Stimulated activated naive CD8-positive, alpha-beta T cell treated with anti-CD3 and anti-CD28 coated beads, Interleukin-15, Interleukin-2, amounts not matched to agents 100 U/mL and 50 U/mL, for 24 hours (primary cell): ENCODE measurements at regions not wholly inside any gene's neighbourhood (a gene's known extent, or its start where the extent isn't known, plus 50 kb on each side); places are given as distances from the start of the nearest gene placed in this dataset.

Source experiments
- ATAC-seq: fragments of 150-1000 bp; cut with Tn5 transposase; one replicate; pipeline ENCODE4 v1.10.0; 2021
- DNase-seq: peaks from one replicate; pipeline ENCODE4 v3.0.0; 2021

DNA sequence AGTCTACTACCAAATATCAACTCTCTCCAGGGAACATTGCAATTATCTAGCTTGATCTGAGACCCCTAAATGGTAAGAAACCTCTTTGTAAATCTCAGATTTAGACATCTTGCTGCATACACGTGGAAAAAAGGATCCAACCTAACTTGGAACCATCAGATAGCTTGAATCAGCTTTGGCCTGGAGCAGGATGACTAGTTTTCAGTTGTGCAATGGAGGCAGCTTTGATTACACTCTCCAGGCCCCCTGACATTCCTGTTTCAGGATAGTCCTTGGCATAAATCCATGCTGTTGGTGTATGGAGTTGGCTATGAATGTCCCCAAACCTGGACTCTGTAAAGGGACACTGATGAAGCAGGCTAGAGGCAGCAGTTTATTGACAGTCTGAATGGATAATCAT lies 1061.9 kb upstream of the TENM3 start:
- no peak for ATAC-seq
- DNase-seq = no peak

- ATAC-seq (no peak), DNase-seq (no peak)
Observed at GRCh38 chr4:181189751-181190150, 1053.5 kb upstream of the TENM3 start.

DNA sequence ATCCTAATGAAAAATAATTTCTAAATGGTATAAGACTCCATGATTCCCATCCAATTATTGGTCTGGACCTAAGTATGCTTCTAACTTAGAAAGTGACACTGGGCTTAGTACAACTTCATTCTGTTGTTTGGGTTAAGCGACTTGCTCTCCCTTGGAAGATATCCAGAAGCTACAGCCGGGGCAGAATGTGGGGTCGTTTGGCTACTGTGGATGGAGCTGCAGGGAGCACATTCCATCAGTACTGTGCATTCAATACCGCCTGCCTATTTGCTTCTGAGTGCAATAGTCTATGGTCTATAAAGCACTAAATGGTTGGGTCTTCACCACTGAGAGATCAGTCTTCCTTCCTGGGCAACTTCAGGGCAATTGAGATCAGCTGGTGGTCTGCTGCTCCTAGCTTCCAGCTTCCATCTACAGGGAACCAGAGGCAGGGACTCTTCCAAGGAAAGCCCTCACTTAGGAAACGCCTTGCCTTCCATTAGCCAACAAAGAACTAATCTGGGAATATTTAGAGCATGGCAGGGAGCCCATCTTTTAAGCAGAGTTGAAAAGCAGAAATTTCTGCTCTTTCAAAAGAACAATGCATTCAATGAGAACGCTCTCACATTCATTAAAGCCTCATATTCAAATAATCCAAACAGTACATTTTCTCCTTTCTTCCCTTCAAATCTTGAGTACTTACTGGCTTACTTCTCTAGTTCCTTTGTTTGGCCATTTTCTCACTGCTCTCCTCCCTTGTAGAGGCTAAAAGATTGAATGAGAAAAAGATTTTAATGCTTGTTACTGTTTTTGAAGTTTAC lies 1049.9 kb upstream of the TENM3 start:
- DNase-seq = no peak
- ATAC-seq = no peak

- ATAC-seq (no peak), DNase-seq (no peak)
Observed at GRCh38 chr4:181194096-181194495, 1049.1 kb upstream of the TENM3 start.

- ATAC-seq = no peak
- no peak for DNase-seq
Observed at GRCh38 chr4:181200076-181200475, 1043.1 kb upstream of the TENM3 start.

DNA sequence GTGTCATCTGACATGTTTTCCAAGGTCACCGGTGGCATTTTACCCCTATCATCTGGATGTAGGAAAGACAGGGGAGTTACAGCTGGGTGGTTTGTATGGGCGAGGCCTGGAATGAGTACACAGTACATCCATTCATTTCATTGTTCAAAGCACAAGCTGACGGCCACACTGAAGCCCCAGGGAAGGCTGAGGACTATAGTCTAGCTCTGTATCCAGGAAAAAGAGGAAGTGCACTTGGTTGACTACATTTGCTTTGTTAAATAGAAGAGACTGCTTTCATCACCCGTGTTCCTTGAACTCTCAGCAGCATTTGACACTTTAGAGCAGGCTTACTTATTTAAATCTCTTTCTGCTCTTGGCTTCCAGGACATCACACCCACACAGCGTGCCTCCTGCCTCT lies 1041.0 kb upstream of the TENM3 start:
- DNase-seq (no peak), ATAC-seq (no peak)

DNA sequence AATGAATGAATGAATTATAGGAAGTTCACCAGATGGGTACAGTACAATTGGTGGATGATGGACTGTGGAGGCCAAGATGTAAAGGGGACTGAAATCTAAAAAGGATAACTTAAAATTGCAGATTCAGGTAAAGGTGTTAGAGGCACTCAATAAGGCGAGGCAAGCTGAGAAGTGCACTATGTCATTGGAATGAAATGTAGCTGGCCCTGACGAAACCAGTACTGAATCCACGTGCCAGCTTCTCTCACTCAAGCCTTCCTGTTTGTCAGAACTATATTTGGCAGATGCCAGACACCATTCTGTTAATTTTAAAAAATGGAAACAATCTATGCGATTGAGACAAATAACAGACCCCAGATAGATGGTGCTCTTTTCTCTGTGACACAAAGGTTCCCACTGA lies 1039.1 kb upstream of the TENM3 start:
- DNase-seq (no peak), ATAC-seq (no peak)

DNA sequence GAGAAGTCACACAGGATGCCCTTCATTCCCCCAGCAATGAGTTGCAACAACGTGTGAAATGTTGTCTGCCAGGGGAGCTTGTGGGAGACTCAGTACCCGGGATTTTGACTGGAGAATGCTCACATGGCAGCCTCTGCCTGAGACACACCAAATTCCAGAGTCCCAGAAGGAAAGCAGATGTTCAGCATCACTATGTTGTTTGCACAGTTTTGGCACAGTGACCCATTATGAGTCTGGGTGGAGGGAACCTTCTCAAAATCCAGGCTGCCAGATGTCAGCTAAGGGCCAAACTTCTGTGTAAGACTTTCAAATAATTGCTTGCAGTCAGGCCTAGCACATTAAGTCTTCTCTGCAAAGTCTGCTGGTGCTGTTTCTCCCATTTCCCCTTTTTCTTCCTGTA lies 1029.7 kb upstream of the TENM3 start:
- no peak for ATAC-seq
- DNase-seq = no peak

- DNase-seq (no peak), ATAC-seq (no peak)
Observed at GRCh38 chr4:181216501-181216900, 1026.7 kb upstream of the TENM3 start.

GRCh38 chr4:181219783-181220416 lies 1023.3 kb upstream of the TENM3 start:
- DNase-seq (no peak), ATAC-seq (no peak)

DNA sequence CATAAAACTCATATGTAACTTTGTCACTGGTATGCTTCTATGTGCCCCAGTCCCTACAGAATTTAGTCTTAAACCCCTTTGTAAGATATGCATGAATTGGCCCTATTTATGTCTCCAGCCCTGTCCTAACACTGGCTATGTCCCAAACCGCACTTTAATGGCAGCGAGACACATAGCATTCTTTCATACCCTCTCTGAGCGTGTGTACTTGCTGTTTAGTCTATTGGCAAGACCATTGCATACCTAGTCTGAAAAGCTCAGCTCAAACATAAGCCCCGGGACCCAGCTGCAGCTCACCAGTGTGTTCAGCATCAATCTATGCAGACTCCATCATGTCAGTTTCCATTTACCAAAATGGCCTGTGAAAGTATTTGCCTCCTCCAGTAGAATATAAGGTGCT lies 1018.4 kb upstream of the TENM3 start:
- no peak for ATAC-seq
- no peak for DNase-seq

GRCh38 chr4:181225616-181226261 lies 1017.5 kb upstream of the TENM3 start:
- DNase-seq = no peak

GRCh38 chr4:181234951-181235680 lies 1008.1 kb upstream of the TENM3 start:
- no peak for DNase-seq
- ATAC-seq = no peak

More at GRCh38 chr4:181225616-181226261, 1017.5 kb upstream of the TENM3 start:
- ATAC-seq = no peak

- ATAC-seq (no peak), DNase-seq (no peak)
Observed at GRCh38 chr4:181245326-181245725, 997.9 kb upstream of the TENM3 start.

- DNase-seq (no peak), ATAC-seq (no peak)
Observed at GRCh38 chr4:181249031-181249430, 994.2 kb upstream of the TENM3 start.

DNA sequence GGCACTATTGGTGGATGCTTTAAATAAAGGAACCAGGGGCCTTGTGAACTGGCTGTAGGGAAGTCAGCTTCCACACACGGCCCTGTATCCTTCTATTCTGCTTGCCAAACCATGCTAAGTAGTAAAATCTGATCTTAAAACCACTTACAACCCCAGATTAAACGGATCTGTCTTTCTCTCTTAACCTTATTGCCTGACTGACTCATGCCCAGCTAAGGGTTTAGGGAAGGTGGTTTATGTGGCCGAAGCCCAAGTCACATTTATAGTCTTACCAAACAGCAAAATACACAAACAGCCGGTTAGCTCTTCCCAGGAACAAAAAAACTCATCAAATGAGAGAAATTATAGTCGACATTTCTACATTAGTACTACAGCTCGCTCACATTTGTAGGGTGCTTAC lies 988.4 kb upstream of the TENM3 start:
- no peak for ATAC-seq
- no peak for DNase-seq

DNA sequence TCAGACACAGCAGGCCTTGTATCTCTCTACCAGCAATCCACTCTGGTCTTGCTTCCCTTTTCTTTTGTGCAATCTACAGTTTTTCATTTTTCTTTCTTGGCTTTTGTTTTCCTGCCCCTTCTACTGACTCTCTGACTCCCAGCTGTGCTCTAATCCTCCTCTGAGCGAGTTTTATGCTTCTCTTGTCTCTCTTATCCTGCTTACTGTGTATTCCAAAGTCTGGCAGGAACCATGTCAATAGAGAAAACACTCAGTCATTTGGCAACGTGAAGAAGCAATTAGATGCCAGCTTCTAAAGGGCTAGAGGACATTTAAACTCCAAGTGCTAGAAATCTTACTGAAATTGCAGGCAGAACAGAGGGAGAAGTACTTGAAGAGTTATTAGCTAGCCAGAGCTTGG lies 984.6 kb upstream of the TENM3 start:
- ATAC-seq = no peak
- no peak for DNase-seq

GRCh38 chr4:181259081-181259709 lies 984.0 kb upstream of the TENM3 start:
- ATAC-seq = no peak
- DNase-seq = no peak

- no peak for DNase-seq
Observed at GRCh38 chr4:181261279-181261678, 981.9 kb upstream of the TENM3 start.

DNA sequence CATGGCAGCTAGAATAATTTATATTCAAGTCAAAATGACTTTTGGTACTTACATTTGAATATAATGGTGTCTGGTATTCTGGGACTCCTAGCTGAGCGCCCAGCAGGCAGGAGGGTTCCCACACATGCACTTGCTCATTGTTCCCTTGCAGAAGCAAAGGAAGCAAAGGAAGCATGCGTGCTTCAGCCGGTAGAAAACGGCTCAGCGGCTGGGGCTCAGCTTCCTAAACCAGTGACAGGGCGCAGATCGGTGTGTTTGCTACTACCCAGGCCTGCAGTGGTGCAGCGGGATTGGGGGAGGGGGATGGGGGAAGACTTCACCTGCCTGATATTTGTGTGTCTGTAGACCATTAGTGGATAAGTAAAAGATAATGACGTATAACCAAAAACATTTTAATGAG lies 978.3 kb upstream of the TENM3 start:
- DNase-seq (no peak), ATAC-seq (no peak)

More at GRCh38 chr4:181261279-181261678, 981.9 kb upstream of the TENM3 start:
- ATAC-seq = no peak

GRCh38 chr4:181265370-181265769 lies 977.8 kb upstream of the TENM3 start:
- ATAC-seq (no peak), DNase-seq (no peak)

DNA sequence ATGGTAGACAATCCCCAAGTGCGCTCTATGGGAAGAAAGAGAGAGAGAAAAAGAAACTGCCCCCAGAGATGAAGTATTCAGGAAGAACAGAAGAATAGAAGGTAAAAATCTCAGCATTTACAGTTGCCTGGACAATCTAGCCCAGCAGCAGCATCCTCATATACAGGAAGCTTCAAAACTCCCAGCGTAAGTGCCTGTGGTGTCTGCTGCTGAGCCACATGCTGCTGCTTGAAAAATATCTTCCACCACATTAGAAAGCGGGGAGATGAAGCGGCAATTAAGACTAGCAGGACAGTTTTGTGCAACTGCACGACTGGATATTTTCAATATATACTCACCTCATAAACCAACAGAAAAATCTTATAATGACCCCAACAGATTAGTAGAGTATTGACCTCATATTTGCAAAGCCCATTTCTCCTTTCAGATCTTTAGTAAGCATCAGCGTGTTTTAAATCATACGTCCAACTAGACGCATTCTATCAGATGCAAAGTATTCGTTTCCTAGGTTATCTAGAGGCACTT lies 972.0 kb upstream of the TENM3 start:
- DNase-seq (no peak), ATAC-seq (no peak)
